Neural crest cell (in vitro differentiated cells): ENCODE measurements at regions not wholly inside any gene's neighbourhood (a gene's known extent, or its start where the extent isn't known, plus 50 kb on each side); places are given as distances from the start of the nearest gene placed in this dataset.

Experiments used
- DNase-seq: peaks from one replicate; pipeline ENCODE4 v3.0.0; 2021; ENCODE audit warnings: low read depth, mixed read lengths, low spot score
- H3K27ac Mint-ChIP-seq: one replicate; pipeline ENCODE4 v1.8.0; 2021; ENCODE audit warnings: mild to moderate bottlenecking, mixed read lengths; ENCODE audit not compliant: unreplicated experiment
- H3K27me3 Mint-ChIP-seq: 2 replicates; pipeline ENCODE4 v1.8.0; 2021; ENCODE audit warnings: low read depth, mild to moderate bottlenecking, mixed read lengths
- H3K36me3 Mint-ChIP-seq: 2 replicates; pipeline ENCODE4 v1.8.0; 2021; ENCODE audit warnings: low read depth, mild to moderate bottlenecking, mixed read lengths
- H3K4me1 Mint-ChIP-seq: 2 replicates; pipeline ENCODE4 v1.8.0; 2021; ENCODE audit warnings: mixed read lengths
- H3K4me3 Mint-ChIP-seq: one replicate; pipeline ENCODE4 v1.8.0; 2021; ENCODE audit warnings: mild to moderate bottlenecking, mixed read lengths
- H3K9me3 Mint-ChIP-seq: 2 replicates; pipeline ENCODE4 v1.8.0; 2021; ENCODE audit warnings: mixed read lengths
- CTCF ChIP-seq: fragments of 200-600 bp; sonication (generic); conservative IDR thresholded peaks from 2 replicates; pipeline ENCODE4 v1.5.0; 2021; ENCODE audit warnings: antibody characterized with exemption, mild to moderate bottlenecking

- Mint-ChIP-seq H3K27me3 (no peaks in the 10 kb centered on the region), H3K4me1 (no peaks in the 10 kb centered on the region), H3K36me3 (no peaks in the 10 kb centered on the region), H3K27ac (no peak overlapping the region), H3K4me3 (no peak overlapping the region), H3K9me3 (peaks cover 5% of the 10 kb centered on the region)
- TF ChIP-seq CTCF = no peak
- no peak for DNase-seq
Observed at GRCh38 chr4:17400686-17401085, 111.2 kb downstream of the QDPR start.

DNA sequence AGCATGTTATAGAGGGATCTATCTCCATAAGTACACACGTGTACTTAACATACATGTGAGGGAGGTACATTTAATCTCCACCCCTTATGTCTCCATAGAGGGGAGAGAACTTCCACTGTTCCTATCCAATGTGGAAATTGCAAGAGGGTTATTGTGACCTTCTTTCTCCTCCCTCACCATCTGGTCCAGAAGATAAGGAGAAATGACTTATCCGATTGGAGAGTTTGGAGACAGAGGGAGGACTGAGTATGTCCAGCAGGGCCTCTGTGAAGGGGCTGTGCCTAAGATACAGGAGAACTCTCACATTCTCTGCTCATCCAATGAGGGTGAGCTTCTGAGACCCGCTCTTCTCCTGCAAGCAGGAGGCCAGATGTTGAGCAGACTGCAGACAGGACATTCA is 113.1 kb downstream of the QDPR start:
- DNase-seq = no peak
- no peaks in the 10 kb centered on the region for H3K4me1 Mint-ChIP-seq
- no peaks in the 10 kb centered on the region for H3K27me3 Mint-ChIP-seq
- no peak overlapping the region for H3K27ac Mint-ChIP-seq
- no peaks in the 10 kb centered on the region for H3K36me3 Mint-ChIP-seq
- no peak for TF ChIP-seq CTCF
- no peak overlapping the region for H3K4me3 Mint-ChIP-seq
- H3K9me3 Mint-ChIP-seq = peaks cover 5% of the 10 kb centered on the region

GRCh38 chr4:17398035-17398434 is 113.9 kb downstream of the QDPR start:
- H3K27ac Mint-ChIP-seq = no peak overlapping the region
- no peaks in the 10 kb centered on the region for H3K4me1 Mint-ChIP-seq
- no peaks in the 10 kb centered on the region for H3K36me3 Mint-ChIP-seq
- no peak overlapping the region for H3K4me3 Mint-ChIP-seq
- peaks cover 5% of the 10 kb centered on the region for H3K9me3 Mint-ChIP-seq
- no peaks in the 10 kb centered on the region for H3K27me3 Mint-ChIP-seq
- DNase-seq = no peak
- no peak for TF ChIP-seq CTCF

- no peak for TF ChIP-seq CTCF
- Mint-ChIP-seq H3K4me3 (no peak overlapping the region), H3K27ac (no peak overlapping the region), H3K4me1 (no peaks in the 10 kb centered on the region), H3K9me3 (peaks cover 3% of the 10 kb centered on the region), H3K36me3 (no peaks in the 10 kb centered on the region), H3K27me3 (no peaks in the 10 kb centered on the region)
- DNase-seq = no peak
Observed at GRCh38 chr4:17397611-17398010, 114.3 kb downstream of the QDPR start.

DNA sequence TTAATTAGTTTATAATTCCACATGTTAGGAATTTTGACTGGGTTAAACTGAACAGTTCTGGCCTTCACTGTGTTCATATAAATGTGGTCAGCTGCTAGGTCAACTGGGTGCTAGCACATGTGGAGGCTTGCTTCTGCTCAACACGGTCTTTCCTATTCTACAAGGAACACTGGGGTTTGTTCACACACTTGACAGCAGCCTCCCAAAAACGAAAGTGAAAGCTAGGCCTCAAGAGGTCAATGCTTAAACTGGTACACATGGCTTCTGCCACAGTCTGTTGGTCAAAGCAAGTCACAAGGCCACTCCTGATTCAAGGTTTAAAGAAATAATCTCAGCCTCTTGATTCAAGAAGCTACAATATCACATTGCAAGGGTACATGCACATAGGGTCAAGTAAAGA is 126.5 kb downstream of the QDPR start:
- peaks cover 3% of the 10 kb centered on the region for H3K9me3 Mint-ChIP-seq
- H3K27me3 Mint-ChIP-seq = no peaks in the 10 kb centered on the region
- DNase-seq = no peak
- H3K36me3 Mint-ChIP-seq = no peaks in the 10 kb centered on the region
- H3K27ac Mint-ChIP-seq = no peak overlapping the region
- no peaks in the 10 kb centered on the region for H3K4me1 Mint-ChIP-seq
- no peak for TF ChIP-seq CTCF
- no peak overlapping the region for H3K4me3 Mint-ChIP-seq

DNA sequence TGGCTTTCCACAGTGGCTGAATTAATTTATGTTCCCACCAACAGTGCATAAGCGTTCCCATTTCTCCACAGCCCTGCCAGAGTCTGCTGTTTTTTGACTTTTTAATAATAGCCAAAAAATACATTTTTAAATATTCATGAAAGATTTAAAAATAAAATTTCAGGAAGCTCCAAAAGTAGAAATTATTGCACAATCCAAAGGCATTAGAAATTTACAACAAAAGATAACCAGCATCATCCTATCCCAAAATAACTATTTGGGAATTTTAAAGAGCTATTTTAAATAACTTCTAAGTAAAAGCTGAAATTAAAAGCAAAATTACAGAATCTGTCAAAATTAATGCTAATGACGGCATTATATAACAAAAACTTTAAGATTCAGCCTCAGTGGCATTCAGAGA is 131.5 kb downstream of the QDPR start:
- Mint-ChIP-seq H3K27ac (no peak overlapping the region), H3K4me1 (no peaks in the 10 kb centered on the region), H3K27me3 (peaks cover 3% of the 10 kb centered on the region), H3K4me3 (no peak overlapping the region), H3K9me3 (no peaks in the 10 kb centered on the region), H3K36me3 (no peaks in the 10 kb centered on the region)
- DNase-seq = no peak
- TF ChIP-seq CTCF = no peak
